Neural crest cell (in vitro differentiated cells): ENCODE measurements at regions not wholly inside any gene's neighbourhood (a gene's known extent, or its start where the extent isn't known, plus 50 kb on each side); places are given as distances from the start of the nearest gene placed in this dataset.

ENCODE experiments used
- DNase-seq: peaks from one replicate; pipeline ENCODE4 v3.0.0; 2021; ENCODE audit warnings: low read depth, mixed read lengths, low spot score
- H3K27ac Mint-ChIP-seq: one replicate; pipeline ENCODE4 v1.8.0; 2021; ENCODE audit warnings: mild to moderate bottlenecking, mixed read lengths; ENCODE audit not compliant: unreplicated experiment
- H3K27me3 Mint-ChIP-seq: 2 replicates; pipeline ENCODE4 v1.8.0; 2021; ENCODE audit warnings: low read depth, mild to moderate bottlenecking, mixed read lengths
- H3K36me3 Mint-ChIP-seq: 2 replicates; pipeline ENCODE4 v1.8.0; 2021; ENCODE audit warnings: low read depth, mild to moderate bottlenecking, mixed read lengths
- H3K4me1 Mint-ChIP-seq: 2 replicates; pipeline ENCODE4 v1.8.0; 2021; ENCODE audit warnings: mixed read lengths
- H3K4me3 Mint-ChIP-seq: one replicate; pipeline ENCODE4 v1.8.0; 2021; ENCODE audit warnings: mild to moderate bottlenecking, mixed read lengths
- H3K9me3 Mint-ChIP-seq: 2 replicates; pipeline ENCODE4 v1.8.0; 2021; ENCODE audit warnings: mixed read lengths
- CTCF ChIP-seq: fragments of 200-600 bp; sonication (generic); conservative IDR thresholded peaks from 2 replicates; pipeline ENCODE4 v1.5.0; 2021; ENCODE audit warnings: antibody characterized with exemption, mild to moderate bottlenecking

GRCh38 chr3:182621435-182622240 lies 171.7 kb upstream of the ATP11B start:
- H3K27me3 Mint-ChIP-seq: no peaks in the 10 kb centered on the region

GRCh38 chr3:182622241-182622545 lies 171.1 kb upstream of the ATP11B start:
- H3K4me1 Mint-ChIP-seq: peaks cover 19% of the 10 kb centered on the region
- no peak overlapping the region for H3K4me3 Mint-ChIP-seq
- H3K9me3 Mint-ChIP-seq: peaks cover 11% of the 10 kb centered on the region
- H3K27me3 Mint-ChIP-seq: no peaks in the 10 kb centered on the region
- H3K36me3 Mint-ChIP-seq: peaks cover 5% of the 10 kb centered on the region
- no peak for DNase-seq
- TF ChIP-seq CTCF: no peak
- H3K27ac Mint-ChIP-seq: no peak overlapping the region

More at GRCh38 chr3:182621435-182622240, 171.7 kb upstream of the ATP11B start:
- H3K36me3 Mint-ChIP-seq: peaks cover 5% of the 10 kb centered on the region
- H3K4me3 Mint-ChIP-seq: no peak overlapping the region
- H3K9me3 Mint-ChIP-seq: peaks cover 11% of the 10 kb centered on the region
- peak; percentile 59 for TF ChIP-seq CTCF
- no peak overlapping the region for H3K27ac Mint-ChIP-seq
- no peak for DNase-seq
- H3K4me1 Mint-ChIP-seq: peaks cover 25% of the 10 kb centered on the region

- no peak for DNase-seq
- Mint-ChIP-seq H3K4me1 (no peaks in the 10 kb centered on the region), H3K4me3 (no peak overlapping the region), H3K9me3 (peaks cover 11% of the 10 kb centered on the region), H3K36me3 (peaks cover 5% of the 10 kb centered on the region), H3K27ac (no peak overlapping the region), H3K27me3 (no peaks in the 10 kb centered on the region)
- TF ChIP-seq CTCF: no peak
Observed at GRCh38 chr3:182626484-182627467, 166.5 kb upstream of the ATP11B start.

GRCh38 chr3:182628531-182628930 lies 164.8 kb upstream of the ATP11B start:
- no peaks in the 10 kb centered on the region for H3K4me1 Mint-ChIP-seq
- no peak for DNase-seq
- no peak overlapping the region for H3K27ac Mint-ChIP-seq
- TF ChIP-seq CTCF: no peak
- no peak overlapping the region for H3K4me3 Mint-ChIP-seq
- H3K36me3 Mint-ChIP-seq: peaks cover 5% of the 10 kb centered on the region
- H3K9me3 Mint-ChIP-seq: peaks cover 11% of the 10 kb centered on the region
- H3K27me3 Mint-ChIP-seq: no peaks in the 10 kb centered on the region

- no peak for TF ChIP-seq CTCF
- Mint-ChIP-seq H3K4me3 (no peak overlapping the region), H3K9me3 (peaks cover 11% of the 10 kb centered on the region)
Observed at GRCh38 chr3:182629521-182629920, 163.8 kb upstream of the ATP11B start.

More at GRCh38 chr3:182629521-182629920, 163.8 kb upstream of the ATP11B start:
- Mint-ChIP-seq H3K4me1 (no peaks in the 10 kb centered on the region), H3K36me3 (peaks cover 5% of the 10 kb centered on the region), H3K27me3 (no peaks in the 10 kb centered on the region), H3K27ac (no peak overlapping the region)
- DNase-seq: no peak
